ENCODE measurements at regions not wholly inside any gene's neighbourhood (a gene's known extent, or its start where the extent isn't known, plus 50 kb on each side); places are given as distances from the start of the nearest gene placed in this dataset.

DNA sequence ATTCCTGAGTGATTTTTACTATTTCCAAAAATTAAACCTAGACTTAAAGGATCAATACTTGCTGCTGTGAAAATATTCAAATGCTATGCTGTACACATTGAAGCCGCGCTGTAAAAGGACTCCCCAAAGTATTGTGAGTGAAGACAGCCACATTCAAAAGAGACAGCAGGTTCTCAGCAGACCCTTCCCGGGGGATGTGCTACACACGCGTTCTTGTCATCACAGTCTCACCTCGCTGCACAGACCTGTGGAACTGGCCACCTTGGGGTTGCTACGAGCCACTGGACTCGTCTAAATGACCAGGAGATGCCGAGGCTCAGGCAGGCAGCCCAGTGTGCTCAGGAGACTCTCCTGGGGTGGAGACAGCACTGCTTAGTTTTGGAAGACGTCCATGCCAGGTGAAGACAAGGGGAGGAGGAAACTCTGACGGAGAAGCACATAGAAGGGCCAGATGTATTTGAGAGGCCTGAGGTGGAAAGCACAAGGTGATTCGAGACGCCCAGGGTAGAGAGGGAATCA, 367.7 kb upstream of the SHH start:
- Histone ChIP-seq H3K4me3 (no peak overlapping the region), H3K27me3 (no peaks in the 10 kb centered on the region), H3K36me3 (no peaks in the 10 kb centered on the region), H3K9me3 (no peaks in the 10 kb centered on the region), H3K4me1 (no peaks in the 10 kb centered on the region), H3K27ac (no peak overlapping the region)
- DNase-seq: no peak
- TF ChIP-seq POLR2A (IDR thresholded peaks at IDR 0.05): no peak
- TF ChIP-seq, protein P1, sequence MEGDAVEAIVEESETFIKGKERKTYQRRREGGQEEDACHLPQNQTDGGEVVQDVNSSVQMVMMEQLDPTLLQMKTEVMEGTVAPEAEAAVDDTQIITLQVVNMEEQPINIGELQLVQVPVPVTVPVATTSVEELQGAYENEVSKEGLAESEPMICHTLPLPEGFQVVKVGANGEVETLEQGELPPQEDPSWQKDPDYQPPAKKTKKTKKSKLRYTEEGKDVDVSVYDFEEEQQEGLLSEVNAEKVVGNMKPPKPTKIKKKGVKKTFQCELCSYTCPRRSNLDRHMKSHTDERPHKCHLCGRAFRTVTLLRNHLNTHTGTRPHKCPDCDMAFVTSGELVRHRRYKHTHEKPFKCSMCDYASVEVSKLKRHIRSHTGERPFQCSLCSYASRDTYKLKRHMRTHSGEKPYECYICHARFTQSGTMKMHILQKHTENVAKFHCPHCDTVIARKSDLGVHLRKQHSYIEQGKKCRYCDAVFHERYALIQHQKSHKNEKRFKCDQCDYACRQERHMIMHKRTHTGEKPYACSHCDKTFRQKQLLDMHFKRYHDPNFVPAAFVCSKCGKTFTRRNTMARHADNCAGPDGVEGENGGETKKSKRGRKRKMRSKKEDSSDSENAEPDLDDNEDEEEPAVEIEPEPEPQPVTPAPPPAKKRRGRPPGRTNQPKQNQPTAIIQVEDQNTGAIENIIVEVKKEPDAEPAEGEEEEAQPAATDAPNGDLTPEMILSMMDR (IDR thresholded peaks at IDR 0.05): no peak
- WGBS, 2 donors: 73 to 77% methylated on average over 12 to 13 of the region's 13 CpGs
- intact Hi-C loops (cut with DNase I): no loop called here

DNA sequence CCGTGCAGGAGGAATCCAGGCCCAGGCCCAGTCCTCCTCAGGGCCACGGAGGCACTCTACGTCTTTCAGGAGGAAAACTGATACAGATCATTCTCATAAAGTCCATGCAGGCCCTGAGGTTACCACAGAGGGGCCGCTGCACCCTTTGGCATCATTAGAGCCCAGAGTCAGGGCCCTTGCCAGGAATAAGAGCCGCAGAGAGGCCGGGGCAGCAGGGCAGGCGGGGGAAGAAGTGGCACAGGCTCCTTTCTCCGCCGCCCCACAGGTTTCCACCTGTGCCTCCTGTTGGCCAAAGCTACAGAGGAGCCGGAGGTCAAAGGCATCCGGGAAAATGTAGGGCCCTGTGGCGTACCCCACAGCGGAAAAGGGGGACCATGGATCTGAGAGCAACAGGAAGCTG, 366.6 kb upstream of the SHH start:
- WGBS, 2 donors: 93 to 95% methylated on average over 8 to 10 of the region's 13 CpGs
- H3K4me3 ChIP-seq: no peak overlapping the region
- TF ChIP-seq, protein P1 (IDR thresholded peaks at IDR 0.05): no peak
- TF ChIP-seq POLR2A (IDR thresholded peaks at IDR 0.05): no peak

GRCh38 chr7:156178214-156178613, 366.0 kb upstream of the SHH start:
- WGBS, 2 donors: 58 to 65% methylated on average over 15 of the region's 15 CpGs
- H3K36me3 ChIP-seq: no peaks in the 10 kb centered on the region
- TF ChIP-seq POLR2A (IDR thresholded peaks at IDR 0.05): no peak
- TF ChIP-seq, protein P1 (IDR thresholded peaks at IDR 0.05): no peak
- H3K9me3 ChIP-seq: no peaks in the 10 kb centered on the region
- intact Hi-C loops (cut with DNase I): no loop called here
- DNase-seq: no peak
- H3K27ac ChIP-seq: no peak overlapping the region
- H3K4me3 ChIP-seq: no peak overlapping the region
- H3K27me3 ChIP-seq: no peaks in the 10 kb centered on the region
- H3K4me1 ChIP-seq: no peaks in the 10 kb centered on the region

More for the DNA sequence above, 366.6 kb upstream of the SHH start:
- no peaks in the 10 kb centered on the region for H3K27me3 ChIP-seq
- intact Hi-C loops (cut with DNase I): no loop called here
- H3K9me3 ChIP-seq: no peaks in the 10 kb centered on the region
- H3K36me3 ChIP-seq: no peaks in the 10 kb centered on the region
- no peak for DNase-seq
- no peak overlapping the region for H3K27ac ChIP-seq
- H3K4me1 ChIP-seq: no peaks in the 10 kb centered on the region

- no peaks in the 10 kb centered on the region for H3K9me3 ChIP-seq
- 55 to 62% methylated on average over 22 of the region's 22 CpGs for WGBS, 2 donors
- no peaks in the 10 kb centered on the region for H3K27me3 ChIP-seq
- no peaks in the 10 kb centered on the region for H3K4me1 ChIP-seq
- no peak for TF ChIP-seq POLR2A (IDR thresholded peaks at IDR 0.05)
- TF ChIP-seq, protein P1 (IDR thresholded peaks at IDR 0.05): no peak
- intact Hi-C loops (cut with DNase I): no loop called here
- no peaks in the 10 kb centered on the region for H3K36me3 ChIP-seq
- no peak for DNase-seq
- no peak overlapping the region for H3K27ac ChIP-seq
- no peak overlapping the region for H3K4me3 ChIP-seq
These were observed 365.3 kb upstream of the SHH start for GRCh38 chr7:156177422-156178055.

- Histone ChIP-seq H3K27me3 (no peaks in the 10 kb centered on the region), H3K36me3 (no peaks in the 10 kb centered on the region), H3K27ac (no peak overlapping the region), H3K9me3 (no peaks in the 10 kb centered on the region), H3K4me3 (no peak overlapping the region), H3K4me1 (no peaks in the 10 kb centered on the region)
- no peak for DNase-seq
- TF ChIP-seq POLR2A (IDR thresholded peaks at IDR 0.05): no peak
- TF ChIP-seq, protein P1 (IDR thresholded peaks at IDR 0.05): no peak
- 91 to 100% methylated on average over 4 to 5 of the region's 7 CpGs for WGBS, 2 donors
- intact Hi-C loops (cut with DNase I): no loop called here
These were observed 363.8 kb upstream of the SHH start for GRCh38 chr7:156176039-156176438.

All from esophagus squamous epithelium (tissue), 5 donors.